SK-N-SH treated with all-trans-retinoic acid at 6 μM for 48 hours (cell line): ENCODE measurements at regions not wholly inside any gene's neighbourhood (a gene's known extent, or its start where the extent isn't known, plus 50 kb on each side); places are given as distances from the start of the nearest gene placed in this dataset.

Source experiments
- CREB5 ChIP-seq: fragments of 250-450 bp; sonication (Bioruptor Pico); IDR thresholded peaks from 2 replicates; pipeline ENCODE4 v1.5.1; 2020; ENCODE audit warnings: low read depth, mild to moderate bottlenecking, moderate library complexity
- ESRRG ChIP-seq: fragments of 250-450 bp; sonication (Bioruptor Pico); IDR thresholded peaks from 2 replicates; pipeline ENCODE4 v1.6.1; 2021; ENCODE audit warnings: mild to moderate bottlenecking
- ISL1 ChIP-seq: fragments of 250-450 bp; sonication (Bioruptor Pico); IDR thresholded peaks from 2 replicates; pipeline ENCODE4 v2.1.2; 2022; ENCODE audit warnings: mild to moderate bottlenecking, moderate library complexity
- PATZ1 ChIP-seq: fragments of 250-450 bp; sonication (Bioruptor Pico); IDR thresholded peaks from 2 replicates; pipeline ENCODE4 v1.8.0; 2020; ENCODE audit warnings: mild to moderate bottlenecking, moderate library complexity, borderline replicate concordance
- PPARA ChIP-seq: fragments of 250-450 bp; sonication (Bioruptor Pico); IDR thresholded peaks from 2 replicates; pipeline ENCODE4 v1.5.0; 2020; ENCODE audit warnings: mild to moderate bottlenecking, borderline replicate concordance
- RARB ChIP-seq: fragments of 250-450 bp; sonication (Bioruptor Pico); IDR thresholded peaks from 2 replicates; pipeline ENCODE4 v1.8.0; 2021; ENCODE audit warnings: mild to moderate bottlenecking, moderate library complexity
- SNAI2 ChIP-seq: fragments of 250-450 bp; sonication (Bioruptor Pico); IDR thresholded peaks from 2 replicates; pipeline ENCODE4 v1.5.0; 2020; ENCODE audit warnings: mild to moderate bottlenecking, moderate library complexity
- TCF4 ChIP-seq: fragments of 250-450 bp; sonication (Bioruptor Pico); IDR thresholded peaks from 2 replicates; pipeline ENCODE4 v1.8.0; 2021; ENCODE audit warnings: mild to moderate bottlenecking, moderate library complexity, borderline replicate concordance
- TSHZ2 ChIP-seq: fragments of 250-450 bp; sonication (Bioruptor Pico); IDR thresholded peaks from 2 replicates; pipeline ENCODE4 v1.5.0; 2020; ENCODE audit warnings: mild to moderate bottlenecking, moderate library complexity
- ZC3H10 ChIP-seq: fragments of 250-450 bp; sonication (Bioruptor Pico); IDR thresholded peaks from 2 replicates; pipeline ENCODE4 v1.5.1; 2021; ENCODE audit warnings: mild to moderate bottlenecking, moderate library complexity
- ZFP3 ChIP-seq: fragments of 250-450 bp; sonication (Bioruptor Pico); IDR thresholded peaks from 2 replicates; pipeline ENCODE4 v1.5.0; 2020; ENCODE audit warnings: mild to moderate bottlenecking, moderate library complexity
- ZFP30 ChIP-seq: fragments of 450-650 bp; formaldehyde crosslinking; IDR thresholded peaks from 2 replicates; pipeline ENCODE4 v1.5.0; 2022; ENCODE audit warnings: mild to moderate bottlenecking, moderate library complexity
- ZNF70 ChIP-seq: fragments of 450-650 bp; formaldehyde crosslinking; IDR thresholded peaks from 2 replicates; pipeline ENCODE4 v1.5.0; 2020; ENCODE audit warnings: mild to moderate bottlenecking, moderate library complexity

GRCh38 chr5:2164586-2164985 is 281.9 kb upstream of the IRX4 start:
- TF ChIP-seq TSHZ2 (CRISPR knock-in tag) (no peak), SNAI2 (no peak), ZFP3 (CRISPR knock-in tag) (no peak), PATZ1 (no peak), ZC3H10 (CRISPR knock-in tag) (no peak), ISL1 (CRISPR knock-in tag) (no peak), CREB5 (CRISPR knock-in tag) (no peak), ZNF70 (CRISPR knock-in tag) (no peak), ESRRG (CRISPR knock-in tag) (no peak), ZFP30 (CRISPR knock-in tag) (no peak), PPARA (CRISPR knock-in tag) (no peak), TCF4 (CRISPR knock-in tag) (no peak), RARB (CRISPR knock-in tag) (no peak)
